ENCODE measurements at regions not wholly inside any gene's neighbourhood (a gene's known extent, or its start where the extent isn't known, plus 50 kb on each side); places are given as distances from the start of the nearest gene placed in this dataset.

DNA sequence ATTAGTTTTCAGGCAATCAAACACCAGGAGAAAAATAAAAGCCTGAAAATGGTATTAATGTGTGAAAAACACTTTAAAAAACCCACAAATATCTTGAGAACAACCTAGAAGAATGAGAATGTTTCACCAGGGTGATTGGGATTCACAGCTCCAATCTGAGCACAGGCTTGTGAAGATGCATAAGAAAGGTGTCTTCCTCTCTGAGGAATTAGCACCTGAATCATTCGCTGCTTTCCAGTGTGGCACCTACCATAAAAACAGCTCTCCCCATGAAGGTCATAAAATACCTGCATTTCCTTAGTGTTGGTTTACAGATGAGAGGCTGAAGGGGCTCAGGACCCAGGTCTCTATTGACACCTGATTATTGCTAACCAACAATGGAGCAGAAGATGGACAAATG, 499.7 kb upstream of the KLHL29 start:
- Histone ChIP-seq H3K36me3 (ENCODE audit: control insufficient read depth, insufficient read depth, low read length) (no peaks in the 10 kb centered on the region), H3K27ac (ENCODE audit: low read length) (no peak overlapping the region), H3K27me3 (ENCODE audit: control insufficient read depth, insufficient read depth, low read length) (no peaks in the 10 kb centered on the region), H3K9me3 (ENCODE audit: control insufficient read depth, insufficient read depth, low read length) (no peaks in the 10 kb centered on the region), H3K4me3 (ENCODE audit: low read length) (no peak overlapping the region), H3K4me1 (ENCODE audit: control insufficient read depth, insufficient read depth, low read length) (0 out of 2 replicates have a peak, but pooled peaks cover 1% of the 10 kb centered on the region)
- WGBS (ENCODE audit: insufficient coverage, insufficient read length), result no CpG with 5 or more reads among the region's 1 CpG
- peak; percentile 13 for DNase-seq (ENCODE audit: low read depth, low spot score)

GRCh38 chr2:22887426-22887825, 497.6 kb upstream of the KLHL29 start:
- Histone ChIP-seq H3K4me1 (ENCODE audit: control insufficient read depth, insufficient read depth, low read length) (0 out of 2 replicates have a peak, but pooled peaks cover 1% of the 10 kb centered on the region), H3K27me3 (ENCODE audit: control insufficient read depth, insufficient read depth, low read length) (no peaks in the 10 kb centered on the region), H3K36me3 (ENCODE audit: control insufficient read depth, insufficient read depth, low read length) (no peaks in the 10 kb centered on the region), H3K27ac (ENCODE audit: low read length) (no peak overlapping the region), H3K4me3 (ENCODE audit: low read length) (no peak overlapping the region), H3K9me3 (ENCODE audit: control insufficient read depth, insufficient read depth, low read length) (no peaks in the 10 kb centered on the region)
- WGBS (ENCODE audit: insufficient coverage, insufficient read length), result no CpG with 5 or more reads among the region's 4 CpGs
- DNase-seq (ENCODE audit: low read depth, low spot score), result no peak

GRCh38 chr2:22887845-22888244, 497.1 kb upstream of the KLHL29 start:
- H3K4me1 ChIP-seq (ENCODE audit: control insufficient read depth, insufficient read depth, low read length), result 0 out of 2 replicates have a peak, but pooled peaks cover 1% of the 10 kb centered on the region
- no peaks in the 10 kb centered on the region for H3K36me3 ChIP-seq (ENCODE audit: control insufficient read depth, insufficient read depth, low read length)
- no peaks in the 10 kb centered on the region for H3K27me3 ChIP-seq (ENCODE audit: control insufficient read depth, insufficient read depth, low read length)
- no peak overlapping the region for H3K27ac ChIP-seq (ENCODE audit: low read length)
- no peak overlapping the region for H3K4me3 ChIP-seq (ENCODE audit: low read length)
- no CpG with 5 or more reads among the region's 8 CpGs for WGBS (ENCODE audit: insufficient coverage, insufficient read length)
- no peak for DNase-seq (ENCODE audit: low read depth, low spot score)
- no peaks in the 10 kb centered on the region for H3K9me3 ChIP-seq (ENCODE audit: control insufficient read depth, insufficient read depth, low read length)

DNA sequence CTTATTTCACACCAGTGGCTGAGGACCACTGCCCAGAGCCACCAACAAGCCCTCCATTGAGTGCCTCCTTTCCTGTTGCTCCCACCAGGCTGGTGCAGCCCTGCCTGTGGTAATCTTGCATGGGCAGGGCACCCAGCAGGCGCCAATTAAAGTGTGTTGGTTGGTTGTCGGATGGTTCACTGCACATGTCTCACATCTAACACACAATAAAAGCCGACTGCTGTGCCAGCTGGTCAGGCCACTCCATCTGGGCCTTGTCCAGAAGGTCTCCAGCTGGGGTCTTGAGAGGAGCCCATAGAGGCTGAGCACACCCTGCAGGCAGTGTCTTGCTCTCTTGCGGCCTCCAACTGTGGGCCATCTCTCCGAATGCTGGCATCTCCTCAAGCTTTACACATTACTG, 494.8 kb upstream of the KLHL29 start:
- H3K9me3 ChIP-seq (ENCODE audit: control insufficient read depth, insufficient read depth, low read length), result no peaks in the 10 kb centered on the region
- no peak for DNase-seq (ENCODE audit: low read depth, low spot score)
- H3K27me3 ChIP-seq (ENCODE audit: control insufficient read depth, insufficient read depth, low read length), result no peaks in the 10 kb centered on the region
- no CpG with 5 or more reads among the region's 5 CpGs for WGBS (ENCODE audit: insufficient coverage, insufficient read length)
- no peak overlapping the region for H3K27ac ChIP-seq (ENCODE audit: low read length)
- no peak overlapping the region for H3K4me3 ChIP-seq (ENCODE audit: low read length)
- H3K4me1 ChIP-seq (ENCODE audit: control insufficient read depth, insufficient read depth, low read length), result 0 out of 2 replicates have a peak, but pooled peaks cover 1% of the 10 kb centered on the region
- no peaks in the 10 kb centered on the region for H3K36me3 ChIP-seq (ENCODE audit: control insufficient read depth, insufficient read depth, low read length)

- H3K4me3 ChIP-seq (ENCODE audit: low read length), result no peak overlapping the region
- no peaks in the 10 kb centered on the region for H3K27me3 ChIP-seq (ENCODE audit: control insufficient read depth, insufficient read depth, low read length)
- H3K9me3 ChIP-seq (ENCODE audit: control insufficient read depth, insufficient read depth, low read length), result no peaks in the 10 kb centered on the region
- no CpG with 5 or more reads among the region's 13 CpGs for WGBS (ENCODE audit: insufficient coverage, insufficient read length)
- DNase-seq (ENCODE audit: low read depth, low spot score), result no peak
- no peak overlapping the region for H3K27ac ChIP-seq (ENCODE audit: low read length)
- no peaks in the 10 kb centered on the region for H3K36me3 ChIP-seq (ENCODE audit: control insufficient read depth, insufficient read depth, low read length)
- no peaks in the 10 kb centered on the region for H3K4me1 ChIP-seq (ENCODE audit: control insufficient read depth, insufficient read depth, low read length)
Observed at GRCh38 chr2:22893761-22894517, 491.0 kb upstream of the KLHL29 start.

GRCh38 chr2:22894761-22895160, 490.2 kb upstream of the KLHL29 start:
- no peaks in the 10 kb centered on the region for H3K27me3 ChIP-seq (ENCODE audit: control insufficient read depth, insufficient read depth, low read length)
- no peak overlapping the region for H3K4me3 ChIP-seq (ENCODE audit: low read length)
- H3K9me3 ChIP-seq (ENCODE audit: control insufficient read depth, insufficient read depth, low read length), result no peaks in the 10 kb centered on the region
- no peak for DNase-seq (ENCODE audit: low read depth, low spot score)
- no peak overlapping the region for H3K27ac ChIP-seq (ENCODE audit: low read length)
- no CpG with 5 or more reads among the region's 2 CpGs for WGBS (ENCODE audit: insufficient coverage, insufficient read length)
- no peaks in the 10 kb centered on the region for H3K36me3 ChIP-seq (ENCODE audit: control insufficient read depth, insufficient read depth, low read length)
- no peaks in the 10 kb centered on the region for H3K4me1 ChIP-seq (ENCODE audit: control insufficient read depth, insufficient read depth, low read length)

DNA sequence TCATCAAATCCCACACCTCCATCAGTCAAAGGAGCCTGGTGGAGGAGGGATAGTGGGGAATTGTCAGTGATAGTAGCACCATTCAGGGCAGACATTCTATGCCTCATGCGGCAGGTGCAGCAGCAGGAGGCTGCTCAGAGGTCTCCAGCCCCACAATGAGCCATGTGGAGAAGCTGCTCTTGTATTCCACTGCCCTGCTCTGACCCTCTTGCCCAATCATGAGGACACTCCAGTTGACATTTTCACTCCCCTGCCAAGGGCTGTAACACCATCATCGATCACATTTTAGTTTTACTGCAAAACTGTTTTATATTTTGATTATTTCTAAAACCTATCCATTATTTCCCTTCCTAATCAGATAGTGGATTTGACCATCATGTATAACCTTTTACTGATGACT, 487.6 kb upstream of the KLHL29 start:
- Histone ChIP-seq H3K4me3 (ENCODE audit: low read length) (no peak overlapping the region), H3K27ac (ENCODE audit: low read length) (no peak overlapping the region), H3K27me3 (ENCODE audit: control insufficient read depth, insufficient read depth, low read length) (no peaks in the 10 kb centered on the region), H3K36me3 (ENCODE audit: control insufficient read depth, insufficient read depth, low read length) (no peaks in the 10 kb centered on the region), H3K4me1 (ENCODE audit: control insufficient read depth, insufficient read depth, low read length) (no peaks in the 10 kb centered on the region), H3K9me3 (ENCODE audit: control insufficient read depth, insufficient read depth, low read length) (no peaks in the 10 kb centered on the region)
- no peak for DNase-seq (ENCODE audit: low read depth, low spot score)
- 100% methylated on average over 1 of the region's 2 CpGs for WGBS (ENCODE audit: insufficient coverage, insufficient read length)

DNA sequence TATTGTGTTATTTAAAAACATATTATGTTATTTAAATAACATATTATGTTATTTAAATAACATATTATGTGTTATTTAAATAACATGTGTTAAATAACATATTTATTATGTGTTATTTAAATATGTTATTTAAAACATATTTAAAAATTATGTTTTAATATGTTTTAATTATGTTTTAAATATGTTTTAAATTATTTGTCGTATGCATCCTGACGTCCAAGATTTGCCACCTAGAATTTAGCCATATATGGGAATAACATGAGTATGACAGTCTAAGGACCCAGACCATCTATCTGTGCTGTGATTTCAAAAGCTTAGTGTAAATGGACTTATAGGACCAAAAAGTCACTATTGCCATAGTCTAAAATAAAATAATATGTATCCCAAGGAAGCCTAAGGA, 484.3 kb upstream of the KLHL29 start:
- WGBS (ENCODE audit: insufficient coverage, insufficient read length), result 100% methylated on average over 1 of the region's 2 CpGs
- DNase-seq (ENCODE audit: low read depth, low spot score), result no peak
- no peak overlapping the region for H3K4me3 ChIP-seq (ENCODE audit: low read length)
- H3K36me3 ChIP-seq (ENCODE audit: control insufficient read depth, insufficient read depth, low read length), result no peaks in the 10 kb centered on the region
- H3K4me1 ChIP-seq (ENCODE audit: control insufficient read depth, insufficient read depth, low read length), result no peaks in the 10 kb centered on the region; the same call in 1 of the 2 replicates
- H3K27me3 ChIP-seq (ENCODE audit: control insufficient read depth, insufficient read depth, low read length), result no peaks in the 10 kb centered on the region
- no peak overlapping the region for H3K27ac ChIP-seq (ENCODE audit: low read length)
- H3K9me3 ChIP-seq (ENCODE audit: control insufficient read depth, insufficient read depth, low read length), result no peaks in the 10 kb centered on the region

- H3K4me1 ChIP-seq (ENCODE audit: control insufficient read depth, insufficient read depth, low read length), result no peaks in the 10 kb centered on the region; the same call in 1 of the 2 replicates
- no peak overlapping the region for H3K27ac ChIP-seq (ENCODE audit: low read length)
- DNase-seq (ENCODE audit: low read depth, low spot score), result no peak
- H3K36me3 ChIP-seq (ENCODE audit: control insufficient read depth, insufficient read depth, low read length), result no peaks in the 10 kb centered on the region
- H3K9me3 ChIP-seq (ENCODE audit: control insufficient read depth, insufficient read depth, low read length), result no peaks in the 10 kb centered on the region
- no peak overlapping the region for H3K4me3 ChIP-seq (ENCODE audit: low read length)
- WGBS (ENCODE audit: insufficient coverage, insufficient read length), result no CpG with 5 or more reads among the region's 9 CpGs
- no peaks in the 10 kb centered on the region for H3K27me3 ChIP-seq (ENCODE audit: control insufficient read depth, insufficient read depth, low read length)
Observed at GRCh38 chr2:22901471-22902179, 483.4 kb upstream of the KLHL29 start.

- no peak overlapping the region for H3K27ac ChIP-seq (ENCODE audit: low read length)
- H3K36me3 ChIP-seq (ENCODE audit: control insufficient read depth, insufficient read depth, low read length), result no peaks in the 10 kb centered on the region
- H3K4me1 ChIP-seq (ENCODE audit: control insufficient read depth, insufficient read depth, low read length), result no peaks in the 10 kb centered on the region; the same call in 1 of the 2 replicates
- H3K27me3 ChIP-seq (ENCODE audit: control insufficient read depth, insufficient read depth, low read length), result no peaks in the 10 kb centered on the region
- H3K4me3 ChIP-seq (ENCODE audit: low read length), result no peak overlapping the region
- WGBS (ENCODE audit: insufficient coverage, insufficient read length), result no CpG with 5 or more reads among the region's 5 CpGs
- DNase-seq (ENCODE audit: low read depth, low spot score), result no peak
- no peaks in the 10 kb centered on the region for H3K9me3 ChIP-seq (ENCODE audit: control insufficient read depth, insufficient read depth, low read length)
Observed at GRCh38 chr2:22902180-22902550, 482.8 kb upstream of the KLHL29 start.

All from iPS DF 6.9 (cell line).